ENCODE measurements at regions not wholly inside any gene's neighbourhood (a gene's known extent, or its start where the extent isn't known, plus 50 kb on each side); places are given as distances from the start of the nearest gene placed in this dataset.
"Not testable (repeated sequence)": the region's sequence is repeated elsewhere in the genome, so short reads cannot be mapped to it uniquely, and the experiment has no call there.

- H3K27me3 ChIP-seq (ENCODE audit: insufficient read depth, low read length, poor library complexity, severe bottlenecking), result no peaks in the 10 kb centered on the region
- no peak for TF ChIP-seq EZH2phosphoT487 (IDR thresholded peaks at IDR 0.05; ENCODE audit: borderline replicate concordance)
- TF ChIP-seq, protein P1, sequence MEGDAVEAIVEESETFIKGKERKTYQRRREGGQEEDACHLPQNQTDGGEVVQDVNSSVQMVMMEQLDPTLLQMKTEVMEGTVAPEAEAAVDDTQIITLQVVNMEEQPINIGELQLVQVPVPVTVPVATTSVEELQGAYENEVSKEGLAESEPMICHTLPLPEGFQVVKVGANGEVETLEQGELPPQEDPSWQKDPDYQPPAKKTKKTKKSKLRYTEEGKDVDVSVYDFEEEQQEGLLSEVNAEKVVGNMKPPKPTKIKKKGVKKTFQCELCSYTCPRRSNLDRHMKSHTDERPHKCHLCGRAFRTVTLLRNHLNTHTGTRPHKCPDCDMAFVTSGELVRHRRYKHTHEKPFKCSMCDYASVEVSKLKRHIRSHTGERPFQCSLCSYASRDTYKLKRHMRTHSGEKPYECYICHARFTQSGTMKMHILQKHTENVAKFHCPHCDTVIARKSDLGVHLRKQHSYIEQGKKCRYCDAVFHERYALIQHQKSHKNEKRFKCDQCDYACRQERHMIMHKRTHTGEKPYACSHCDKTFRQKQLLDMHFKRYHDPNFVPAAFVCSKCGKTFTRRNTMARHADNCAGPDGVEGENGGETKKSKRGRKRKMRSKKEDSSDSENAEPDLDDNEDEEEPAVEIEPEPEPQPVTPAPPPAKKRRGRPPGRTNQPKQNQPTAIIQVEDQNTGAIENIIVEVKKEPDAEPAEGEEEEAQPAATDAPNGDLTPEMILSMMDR (conservative IDR thresholded peaks at IDR 0.05; ENCODE audit: low read length), result no peak
Observed at GRCh38 chr12:68392376-68392775, 60.2 kb upstream of the MDM1 start.

DNA sequence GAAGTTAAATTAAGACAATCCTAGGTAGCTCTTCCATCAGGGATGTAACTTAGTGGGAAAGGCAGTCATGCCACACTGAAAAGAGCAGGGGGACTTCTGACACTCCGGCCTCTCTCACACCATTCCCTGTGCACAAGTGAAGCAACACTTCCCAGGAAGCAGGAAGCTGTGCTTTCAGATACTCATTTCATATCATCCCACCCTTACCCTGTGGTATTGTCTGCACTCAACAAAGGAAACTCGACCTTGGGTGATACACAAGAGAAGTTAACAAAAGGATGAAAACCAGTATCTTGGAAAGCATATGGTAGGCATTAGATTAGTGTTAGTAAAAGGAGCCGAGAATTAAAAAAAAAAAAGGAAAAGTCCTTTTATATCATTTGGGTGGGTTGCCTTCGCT lies 61.3 kb upstream of the MDM1 start:
- peaks cover 19% of the 10 kb centered on the region for H3K4me1 ChIP-seq (ENCODE audit: insufficient read depth, low read length, poor library complexity, severe bottlenecking)
- no peaks in the 10 kb centered on the region for H3K27me3 ChIP-seq (ENCODE audit: insufficient read depth, low read length, poor library complexity, severe bottlenecking)
- no peak overlapping the region for H3K4me3 ChIP-seq (ENCODE audit: low read length, poor library complexity, severe bottlenecking)
- H3K9me2 ChIP-seq (replicated peaks; ENCODE audit: low read depth, low read length), result no peaks in the 10 kb centered on the region
- H3K9me3 ChIP-seq (ENCODE audit: insufficient read depth, low read depth, low read length), result 0 out of 2 replicates have a peak, but pooled peaks cover 8% of the 10 kb centered on the region
- no peaks in the 10 kb centered on the region for H3K79me2 ChIP-seq (ENCODE audit: insufficient read depth, low read length)
- H4K20me1 ChIP-seq (ENCODE audit: insufficient read depth, low read length, poor library complexity, severe bottlenecking), result no peaks in the 10 kb centered on the region
- no peaks in the 10 kb centered on the region for H3F3A ChIP-seq (ENCODE audit: low read depth)
- no peaks in the 10 kb centered on the region for H3K36me3 ChIP-seq (ENCODE audit: insufficient read depth, low read length)
- TF ChIP-seq, protein P1 (conservative IDR thresholded peaks at IDR 0.05; ENCODE audit: low read length), result no peak
- no peak for TF ChIP-seq EZH2phosphoT487 (IDR thresholded peaks at IDR 0.05; ENCODE audit: borderline replicate concordance)
- H3K9ac ChIP-seq (ENCODE audit: low read depth, low read length, poor library complexity, severe bottlenecking), result no peak overlapping the region
- no peak overlapping the region for H2AFZ ChIP-seq (ENCODE audit: low read length)
- H3K4me2 ChIP-seq (ENCODE audit: low read depth, low read length, poor library complexity, severe bottlenecking), result no peak overlapping the region

More at GRCh38 chr12:68392376-68392775, 60.2 kb upstream of the MDM1 start:
- no peaks in the 10 kb centered on the region for H3K36me3 ChIP-seq (ENCODE audit: insufficient read depth, low read length)
- no peak overlapping the region for H3K4me3 ChIP-seq (ENCODE audit: low read length, poor library complexity, severe bottlenecking)
- no peak overlapping the region for H3K4me2 ChIP-seq (ENCODE audit: low read depth, low read length, poor library complexity, severe bottlenecking)
- no peaks in the 10 kb centered on the region for H3F3A ChIP-seq (ENCODE audit: low read depth)
- H2AFZ ChIP-seq (ENCODE audit: low read length), result no peak overlapping the region
- no peaks in the 10 kb centered on the region for H3K9me2 ChIP-seq (replicated peaks; ENCODE audit: low read depth, low read length)
- peaks cover 22% of the 10 kb centered on the region for H3K4me1 ChIP-seq (ENCODE audit: insufficient read depth, low read length, poor library complexity, severe bottlenecking)
- H4K20me1 ChIP-seq (ENCODE audit: insufficient read depth, low read length, poor library complexity, severe bottlenecking), result no peaks in the 10 kb centered on the region
- no peak overlapping the region for H3K9ac ChIP-seq (ENCODE audit: low read depth, low read length, poor library complexity, severe bottlenecking)
- no peaks in the 10 kb centered on the region for H3K79me2 ChIP-seq (ENCODE audit: insufficient read depth, low read length)
- 0 out of 2 replicates have a peak, but pooled peaks cover 8% of the 10 kb centered on the region for H3K9me3 ChIP-seq (ENCODE audit: insufficient read depth, low read depth, low read length)

GRCh38 chr12:68397566-68398158 lies 65.5 kb upstream of the MDM1 start:
- H2AFZ ChIP-seq (ENCODE audit: low read length), result no peak overlapping the region
- H3K4me3 ChIP-seq (ENCODE audit: low read length, poor library complexity, severe bottlenecking), result no peak overlapping the region
- H3K9me2 ChIP-seq (replicated peaks; ENCODE audit: low read depth, low read length), result no peaks in the 10 kb centered on the region
- no peak overlapping the region for H3K4me2 ChIP-seq (ENCODE audit: low read depth, low read length, poor library complexity, severe bottlenecking)
- H3K9me3 ChIP-seq (ENCODE audit: insufficient read depth, low read depth, low read length), result no peaks in the 10 kb centered on the region
- no peaks in the 10 kb centered on the region for H3K27me3 ChIP-seq (ENCODE audit: insufficient read depth, low read length, poor library complexity, severe bottlenecking)
- peaks cover 17% of the 10 kb centered on the region for H3K4me1 ChIP-seq (ENCODE audit: insufficient read depth, low read length, poor library complexity, severe bottlenecking)
- no peaks in the 10 kb centered on the region for H4K20me1 ChIP-seq (ENCODE audit: insufficient read depth, low read length, poor library complexity, severe bottlenecking)
- no peaks in the 10 kb centered on the region for H3K36me3 ChIP-seq (ENCODE audit: insufficient read depth, low read length)
- H3K79me2 ChIP-seq (ENCODE audit: insufficient read depth, low read length), result no peaks in the 10 kb centered on the region
- no peaks in the 10 kb centered on the region for H3F3A ChIP-seq (ENCODE audit: low read depth)
- no peak for TF ChIP-seq EZH2phosphoT487 (IDR thresholded peaks at IDR 0.05; ENCODE audit: borderline replicate concordance)
- TF ChIP-seq, protein P1 (conservative IDR thresholded peaks at IDR 0.05; ENCODE audit: low read length), result no peak
- H3K9ac ChIP-seq (ENCODE audit: low read depth, low read length, poor library complexity, severe bottlenecking), result no peak overlapping the region

DNA sequence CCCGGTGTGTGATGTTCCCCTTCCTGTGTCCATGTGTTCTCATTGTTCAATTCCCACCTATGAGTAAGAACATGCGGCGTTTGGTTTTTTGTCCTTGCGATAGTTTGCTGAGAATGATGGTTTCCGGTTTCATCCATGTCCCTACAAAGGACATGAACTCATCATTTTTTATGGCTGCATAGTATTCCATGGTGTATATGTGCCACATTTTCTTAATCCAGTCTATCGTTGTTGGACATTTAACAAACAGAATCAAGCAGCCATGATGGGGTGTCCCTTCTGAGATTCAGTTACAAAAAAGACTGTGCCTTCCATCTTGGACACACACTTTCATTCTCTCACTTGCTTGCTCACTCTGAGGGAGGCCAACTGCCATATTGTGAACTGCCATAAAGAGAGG lies 66.5 kb upstream of the MDM1 start:
- H2AFZ ChIP-seq (ENCODE audit: low read length); H3K9ac ChIP-seq (ENCODE audit: low read depth, low read length, poor library complexity, severe bottlenecking); H3K4me2 ChIP-seq (ENCODE audit: low read depth, low read length, poor library complexity, severe bottlenecking); H3K9me2 ChIP-seq (replicated peaks; ENCODE audit: low read depth, low read length); H3F3A ChIP-seq (ENCODE audit: low read depth); H3K36me3 ChIP-seq (ENCODE audit: insufficient read depth, low read length); H3K27me3 ChIP-seq (ENCODE audit: insufficient read depth, low read length, poor library complexity, severe bottlenecking); H3K4me3 ChIP-seq (ENCODE audit: low read length, poor library complexity, severe bottlenecking); H4K20me1 ChIP-seq (ENCODE audit: insufficient read depth, low read length, poor library complexity, severe bottlenecking); H3K79me2 ChIP-seq (ENCODE audit: insufficient read depth, low read length); H3K9me3 ChIP-seq (ENCODE audit: insufficient read depth, low read depth, low read length): not testable (repeated sequence)
- peaks cover 25% of the 10 kb centered on the region for H3K4me1 ChIP-seq (ENCODE audit: insufficient read depth, low read length, poor library complexity, severe bottlenecking)

Data from Loucy (cell line).